Islet precursor cell (in vitro differentiated cells): ENCODE measurements at regions not wholly inside any gene's neighbourhood (a gene's known extent, or its start where the extent isn't known, plus 50 kb on each side); places are given as distances from the start of the nearest gene placed in this dataset.
A peak's percentile ranks its signal among the peaks of the same experiment; 100 is the strongest.

ENCODE experiments used
- DNase-seq: peaks from one replicate; pipeline ENCODE4 v3.0.0-alpha.2; 2018

- peak; percentile 93 for DNase-seq
Measured at GRCh38 chr22:49449811-49450446, 377.7 kb downstream of the BRD1 start.

GRCh38 chr22:49449377-49449776 lies 378.3 kb downstream of the BRD1 start:
- peak; percentile 56 for DNase-seq

GRCh38 chr22:49448526-49448925 lies 379.1 kb downstream of the BRD1 start:
- no peak for DNase-seq

DNA sequence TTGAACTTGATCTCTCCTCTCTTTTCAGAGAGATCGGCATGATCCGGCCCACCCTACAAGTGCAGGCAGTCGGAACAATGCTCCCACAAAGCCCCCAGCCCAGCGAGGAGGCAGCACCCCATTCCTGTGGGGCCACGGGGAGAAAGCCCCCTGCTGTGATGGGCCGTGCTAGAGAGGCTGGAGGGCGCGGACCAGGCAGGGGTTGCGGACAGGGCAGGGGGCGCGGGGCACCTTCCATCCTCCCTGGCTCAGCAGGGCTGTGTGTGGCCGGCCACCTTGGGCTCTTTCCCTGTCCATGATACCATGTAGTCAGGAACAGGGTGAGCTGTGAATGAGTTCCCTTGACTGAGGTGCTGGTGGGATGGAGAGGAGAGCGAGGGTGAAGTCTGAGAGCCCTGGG lies 379.8 kb downstream of the BRD1 start:
- DNase-seq, result no peak

DNA sequence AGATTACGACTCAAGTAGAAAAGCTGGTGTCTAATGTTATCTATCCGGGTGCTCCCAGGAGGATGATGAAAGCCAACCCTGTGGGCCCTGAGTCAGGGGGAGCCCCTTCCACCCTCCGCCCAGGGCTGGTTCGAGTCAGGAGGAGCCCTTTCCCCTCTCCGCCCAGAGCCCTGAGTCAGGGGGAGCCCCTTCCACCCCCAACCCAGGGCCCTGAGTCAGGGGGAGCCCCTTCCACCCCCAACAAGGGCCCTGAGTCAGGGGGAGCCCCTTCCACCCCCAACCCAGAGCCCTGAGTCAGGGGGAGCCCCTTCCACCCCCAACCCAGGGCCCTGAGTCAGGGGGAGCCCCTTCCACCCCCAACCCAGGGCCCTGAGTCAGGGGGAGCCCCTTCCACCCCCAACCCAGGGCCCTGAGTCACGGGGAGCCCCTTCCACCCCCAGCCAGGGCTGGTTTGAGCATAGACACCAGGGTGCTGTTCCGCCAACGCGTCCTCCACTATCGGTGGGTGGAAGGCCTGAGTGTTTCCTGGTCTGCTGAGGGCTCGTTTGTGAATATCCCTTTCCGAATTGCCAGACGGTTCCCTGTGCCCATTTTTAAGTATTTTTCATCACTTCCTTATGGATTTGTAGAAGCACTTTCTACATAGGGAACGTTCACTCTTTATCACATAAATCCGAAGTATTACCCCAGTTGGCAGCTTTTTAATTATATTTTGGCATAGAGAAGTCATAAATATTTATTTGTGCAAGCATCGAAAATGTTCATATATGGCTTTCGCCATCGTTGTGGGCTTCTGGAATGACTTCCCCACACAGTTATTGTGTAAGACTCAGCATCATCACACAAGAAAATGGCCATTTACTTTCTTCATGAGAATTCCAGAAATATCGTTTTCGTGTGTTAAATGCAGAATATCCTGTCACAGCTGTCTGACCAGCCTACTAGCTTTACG lies 380.6 kb downstream of the BRD1 start:
- no peak for DNase-seq

DNA sequence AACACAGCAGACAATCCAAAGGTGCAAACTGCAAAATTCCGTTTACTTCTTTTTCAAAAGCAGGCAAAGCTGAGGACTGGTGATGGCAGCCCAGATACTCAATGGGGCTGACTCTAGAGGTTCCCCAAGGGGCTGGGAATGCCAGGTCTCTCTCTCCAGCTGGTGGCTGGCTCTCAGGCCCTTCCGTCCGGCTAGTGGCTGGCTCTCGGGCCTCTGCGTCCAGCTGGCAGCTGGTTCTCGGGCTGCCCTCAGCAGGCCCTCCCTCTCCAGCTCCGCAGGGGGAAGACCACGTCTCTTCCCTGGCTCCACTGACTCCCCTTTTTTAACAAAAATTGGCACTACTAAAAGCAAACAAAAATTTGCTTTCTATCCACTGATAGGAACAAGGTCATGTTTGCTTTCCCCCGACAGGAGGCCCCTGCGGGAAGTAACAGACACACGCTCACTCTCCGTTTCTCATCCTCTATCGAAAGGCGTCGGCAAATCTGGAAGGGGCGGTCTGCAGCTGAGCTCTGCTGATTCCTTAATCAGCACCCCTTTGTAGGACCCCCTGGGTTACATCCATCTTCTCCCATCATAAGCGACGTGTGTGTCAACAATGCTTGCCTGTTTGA lies 381.4 kb downstream of the BRD1 start:
- DNase-seq, result no peak

- DNase-seq, result no peak
Measured at GRCh38 chr22:49444781-49445180, 382.9 kb downstream of the BRD1 start.

- DNase-seq, result no peak
Measured at GRCh38 chr22:49440931-49441330, 386.7 kb downstream of the BRD1 start.

- DNase-seq, result peak; percentile 50
Measured at GRCh38 chr22:49439373-49439772, 388.3 kb downstream of the BRD1 start.

DNA sequence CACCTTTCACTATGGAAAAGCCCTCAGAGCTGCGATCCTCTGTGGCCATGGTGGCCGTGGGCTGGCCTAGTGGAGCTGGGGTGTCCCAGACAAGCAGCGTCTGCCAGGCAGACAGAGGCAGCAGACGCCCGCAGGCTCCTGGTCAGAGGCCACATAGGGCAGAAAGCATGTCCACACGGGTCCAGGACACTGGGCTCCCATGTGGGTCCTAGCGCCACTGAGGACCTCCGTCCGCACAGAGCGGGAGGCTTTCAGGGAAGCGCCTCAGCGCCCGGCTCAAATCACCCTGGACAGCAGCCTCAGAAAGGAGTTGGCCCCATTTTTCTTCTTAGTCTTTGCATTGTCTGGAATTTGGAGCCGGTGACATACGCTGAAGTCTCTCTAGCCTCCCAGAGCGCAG lies 389.7 kb downstream of the BRD1 start:
- no peak for DNase-seq

DNA sequence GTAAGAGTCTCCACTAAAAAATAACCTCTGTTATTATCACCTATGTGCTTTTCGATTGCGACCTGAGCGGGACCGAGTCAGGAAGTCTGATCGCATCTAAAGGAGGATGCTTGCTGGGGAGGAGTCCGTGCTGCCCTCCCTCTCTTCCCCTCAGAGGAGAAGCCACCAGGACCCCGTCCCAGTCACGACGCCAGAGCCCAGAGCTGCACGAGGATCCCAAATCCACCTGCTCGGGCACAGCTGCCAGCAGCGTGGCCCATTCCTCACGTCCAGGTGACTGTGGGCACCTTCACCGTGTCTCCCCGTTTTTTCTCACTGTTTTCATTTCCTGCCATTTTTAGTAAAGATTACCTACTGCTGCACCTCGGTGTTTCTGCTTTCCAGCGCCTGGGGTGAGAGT lies 390.3 kb downstream of the BRD1 start:
- DNase-seq, result no peak

DNA sequence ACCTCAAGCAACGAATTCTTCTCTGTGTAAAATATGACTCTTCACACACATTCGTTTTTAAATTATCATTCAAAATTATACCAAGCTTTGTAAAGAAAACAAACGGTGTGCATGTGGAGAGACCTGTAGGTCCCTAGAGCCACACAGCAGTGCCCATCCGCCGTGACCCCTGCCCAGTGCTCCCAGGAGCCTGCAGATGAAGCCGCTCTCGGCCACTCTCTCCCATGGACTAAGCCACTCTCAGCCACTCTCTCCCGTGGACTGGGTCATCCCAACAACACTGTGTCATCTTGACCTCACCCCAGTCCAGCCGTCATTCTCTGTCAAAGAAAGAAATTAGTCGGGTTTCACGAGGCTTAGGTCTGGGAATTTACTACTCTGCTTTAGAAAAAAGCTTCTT lies 391.6 kb downstream of the BRD1 start:
- no peak for DNase-seq

- peak; percentile 46 for DNase-seq
Measured at GRCh38 chr22:49435596-49435995, 392.1 kb downstream of the BRD1 start.

GRCh38 chr22:49433717-49434611 lies 393.7 kb downstream of the BRD1 start:
- DNase-seq, result peak; percentile 56

GRCh38 chr22:49432897-49433443 lies 394.7 kb downstream of the BRD1 start:
- DNase-seq, result peak; percentile 31

GRCh38 chr22:49432211-49432896 lies 395.3 kb downstream of the BRD1 start:
- peak; percentile 47 for DNase-seq

DNA sequence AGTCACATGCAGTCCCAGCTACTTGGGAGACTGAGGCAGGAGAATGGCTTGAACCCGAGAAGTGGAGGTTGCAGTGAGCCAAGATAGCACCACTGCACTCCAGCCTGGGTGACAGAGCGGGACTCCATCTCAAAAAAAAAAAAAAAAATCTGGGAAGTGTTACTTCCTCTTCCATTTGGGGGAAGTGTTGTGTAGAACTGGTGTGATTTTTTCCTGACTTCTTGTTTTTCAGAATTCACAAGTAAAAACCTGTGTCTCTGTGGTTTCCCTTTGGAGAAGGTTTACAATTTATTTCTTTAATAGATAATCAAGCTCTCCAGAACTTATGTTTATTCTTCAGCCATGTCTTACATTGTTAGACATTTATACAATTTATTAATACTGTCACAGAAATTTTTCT lies 396.1 kb downstream of the BRD1 start:
- no peak for DNase-seq

GRCh38 chr22:49429066-49429465 lies 398.6 kb downstream of the BRD1 start:
- peak; percentile 47 for DNase-seq

GRCh38 chr22:49427941-49428340 lies 399.7 kb downstream of the BRD1 start:
- no peak for DNase-seq

GRCh38 chr22:49427341-49427740 lies 400.3 kb downstream of the BRD1 start:
- DNase-seq, result no peak

DNA sequence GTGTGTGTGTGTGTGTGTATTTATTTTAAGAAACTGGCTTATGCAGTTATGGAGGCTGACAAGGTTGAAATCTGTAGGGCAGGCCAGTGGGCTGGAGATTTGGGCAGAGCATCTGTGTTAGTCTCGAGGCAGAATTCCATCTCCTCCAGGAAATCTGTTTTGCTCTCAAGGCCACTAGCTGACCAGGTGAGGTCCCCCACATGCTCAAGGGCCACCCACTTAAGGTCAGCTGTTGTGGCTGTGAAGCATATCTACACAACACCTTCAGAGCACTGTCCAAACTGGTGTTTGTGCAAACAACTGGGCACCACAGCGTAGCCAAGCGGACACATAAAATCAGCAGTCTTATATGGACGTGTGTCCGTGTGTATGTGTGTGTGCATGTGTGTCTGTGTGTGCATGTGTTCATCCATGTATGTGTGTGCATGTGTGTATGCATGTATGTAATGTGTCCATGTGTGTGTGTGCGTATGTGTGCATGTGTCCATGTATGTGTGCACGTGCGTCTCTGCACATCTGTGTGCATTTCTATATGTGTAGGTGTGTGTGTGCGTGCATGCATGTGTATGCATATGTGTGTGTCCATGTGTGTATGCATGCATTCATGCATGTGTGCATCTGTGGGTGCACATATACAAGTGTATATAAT lies 400.9 kb downstream of the BRD1 start:
- no peak for DNase-seq
